Activated CD4-positive, CD25-positive, alpha-beta regulatory T cell treated with anti-CD3 and anti-CD28 coated beads, Interleukin-2, amount 50 U/mL, for 24 hours (primary cell): ENCODE measurements at regions not wholly inside any gene's neighbourhood (a gene's known extent, or its start where the extent isn't known, plus 50 kb on each side); places are given as distances from the start of the nearest gene placed in this dataset.
"Not testable (repeated sequence)": the region's sequence is repeated elsewhere in the genome, so short reads cannot be mapped to it uniquely, and the experiment has no call there.

Experiments used
- ATAC-seq, 2 donors: fragments of 150-1000 bp; cut with Tn5 transposase; one replicate each; pipeline ENCODE4 v1.10.0; 2021; ENCODE audit warnings: mild to moderate bottlenecking in 1 of 2, moderate library complexity in 1 of 2

- ATAC-seq: no peak
Measured at GRCh38 chr3:177885063-177885462, 651.2 kb upstream of the KCNMB2 start.

GRCh38 chr3:177886501-177886900 is 649.7 kb upstream of the KCNMB2 start:
- ATAC-seq: no peak

DNA sequence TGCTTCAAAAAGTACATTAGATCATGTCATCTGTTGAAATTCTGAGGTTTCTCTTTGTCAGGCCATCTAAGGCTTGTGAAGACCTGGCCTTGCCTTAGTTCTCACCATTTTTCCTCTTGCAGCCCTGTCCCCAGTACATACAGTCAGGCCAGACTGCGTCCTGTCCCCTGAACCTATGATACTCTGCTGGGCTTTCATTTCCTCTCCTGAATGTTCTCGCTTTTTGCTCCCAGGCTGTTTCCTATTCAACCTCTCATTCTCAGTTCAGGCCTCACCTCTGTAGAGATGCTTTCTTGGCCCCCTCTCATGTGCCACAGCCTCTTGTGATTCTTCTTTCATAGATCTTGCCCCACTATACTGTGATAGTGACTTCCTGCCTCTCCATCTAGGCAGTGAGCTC is 648.8 kb upstream of the KCNMB2 start:
- no peak for ATAC-seq

GRCh38 chr3:177889161-177889560 is 647.1 kb upstream of the KCNMB2 start:
- no peak for ATAC-seq

GRCh38 chr3:177889652-177890358 is 646.4 kb upstream of the KCNMB2 start:
- no peak for ATAC-seq

DNA sequence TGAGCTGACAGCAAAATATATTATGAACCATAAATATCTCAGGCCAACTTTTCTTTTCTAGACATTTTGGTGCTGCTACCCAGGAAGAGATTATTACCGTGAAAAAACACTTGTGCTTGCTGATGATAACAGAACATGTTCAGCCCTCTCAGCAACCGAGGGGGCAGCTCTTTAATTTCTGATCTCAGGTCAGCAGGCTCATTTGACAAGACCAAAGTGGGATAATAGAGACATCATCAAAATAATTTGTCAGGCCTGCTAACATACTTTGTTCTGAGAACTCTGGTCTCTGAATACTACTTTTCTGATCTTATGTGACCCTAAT is 645.9 kb upstream of the KCNMB2 start:
- no peak for ATAC-seq

GRCh38 chr3:177891569-177891968 is 644.7 kb upstream of the KCNMB2 start:
- not testable (repeated sequence) for ATAC-seq

DNA sequence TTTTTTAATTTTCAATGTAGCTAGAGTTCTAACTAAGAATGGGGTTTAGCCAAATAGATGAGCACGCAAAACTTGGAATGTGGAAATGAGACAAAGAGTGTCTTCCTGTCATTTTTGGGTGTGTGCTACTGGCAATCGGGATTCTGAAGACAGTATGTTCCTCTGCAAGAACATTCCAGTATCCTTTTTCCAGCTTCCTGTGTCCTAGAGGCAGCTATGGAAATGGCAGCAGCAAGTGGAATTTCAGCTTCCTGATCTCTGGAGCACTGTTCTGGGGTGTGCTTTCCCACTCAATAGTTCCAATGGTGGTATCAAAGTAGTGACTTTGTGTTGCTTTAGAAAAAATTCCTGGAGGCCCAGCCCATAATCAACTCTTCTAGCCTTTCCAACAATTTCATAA is 642.9 kb upstream of the KCNMB2 start:
- ATAC-seq: no peak

DNA sequence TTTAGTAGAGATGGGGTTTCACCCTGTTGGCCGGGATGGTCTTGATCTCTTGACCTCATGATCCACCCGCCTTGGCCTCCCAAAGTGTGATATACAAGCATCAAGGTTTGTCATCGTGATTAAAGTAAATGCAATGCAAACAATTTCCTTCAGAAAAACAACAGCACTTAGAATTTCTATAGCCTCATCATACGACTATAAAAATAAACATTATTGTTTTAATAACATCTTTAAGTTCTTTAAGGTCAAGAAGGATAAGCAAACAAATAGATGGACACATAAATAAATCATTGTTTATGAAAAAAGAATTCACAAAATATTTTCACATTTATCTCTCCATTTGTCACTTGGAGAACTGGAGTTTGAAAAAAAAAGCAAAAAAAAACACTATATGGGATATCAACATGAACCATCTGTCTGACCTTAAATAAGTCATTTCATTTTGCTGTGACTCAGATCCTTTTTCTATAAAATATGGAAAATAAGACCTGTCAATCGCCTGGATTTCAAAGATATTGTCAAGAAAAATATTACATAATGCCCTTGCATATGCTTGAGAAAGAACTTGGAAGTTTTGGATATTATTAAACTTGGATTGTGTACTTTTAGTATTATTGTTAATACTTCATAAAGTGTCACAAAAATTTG is 642.0 kb upstream of the KCNMB2 start:
- no peak for ATAC-seq

- no peak for ATAC-seq
Measured at GRCh38 chr3:177898185-177898584, 638.1 kb upstream of the KCNMB2 start.

- no peak for ATAC-seq
Measured at GRCh38 chr3:177899275-177900067, 636.8 kb upstream of the KCNMB2 start.

- ATAC-seq: no peak
Measured at GRCh38 chr3:177902876-177903275, 633.4 kb upstream of the KCNMB2 start.

DNA sequence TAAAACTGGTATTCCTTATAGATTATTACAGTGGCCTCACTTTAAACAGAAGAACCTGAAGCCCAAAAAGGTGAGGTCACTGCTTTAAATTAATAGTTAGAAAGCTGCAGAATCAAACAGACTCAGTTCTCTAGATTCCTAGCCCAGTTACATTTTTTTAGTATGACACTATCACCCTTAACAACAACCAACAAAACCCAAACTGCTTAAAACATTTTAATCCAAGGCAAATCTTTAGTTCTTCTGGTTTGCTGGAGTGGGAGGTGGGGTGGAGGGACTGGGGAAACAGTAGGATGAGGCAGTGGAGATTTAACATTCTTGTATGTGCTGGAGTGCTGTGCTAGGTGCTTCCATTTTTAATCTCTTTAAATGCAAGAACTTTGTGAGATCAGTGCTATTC is 631.6 kb upstream of the KCNMB2 start:
- ATAC-seq: no peak

GRCh38 chr3:177905173-177906125 is 630.8 kb upstream of the KCNMB2 start:
- ATAC-seq: no peak

- ATAC-seq: no peak
Measured at GRCh38 chr3:177906126-177906511, 630.1 kb upstream of the KCNMB2 start.

- no peak for ATAC-seq
Measured at GRCh38 chr3:177906578-177907229, 629.5 kb upstream of the KCNMB2 start.

DNA sequence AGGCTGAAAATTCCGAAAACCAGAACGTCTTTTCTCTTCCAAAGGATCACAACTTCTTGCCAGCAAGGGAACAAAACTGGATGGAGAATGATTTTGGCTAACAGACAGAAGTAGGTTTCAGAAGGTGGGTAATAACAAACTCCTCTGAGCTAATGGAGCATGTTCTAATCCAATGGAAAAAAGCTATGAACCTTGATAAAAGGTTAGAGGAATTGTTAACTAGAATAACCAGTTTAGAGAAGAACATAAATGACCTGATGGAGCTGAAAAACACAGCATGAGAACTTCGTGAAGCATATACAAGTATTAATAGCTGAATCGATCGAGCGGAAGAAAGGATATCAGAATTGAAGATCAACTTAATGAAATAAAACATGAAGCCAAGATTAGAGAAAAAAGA is 626.7 kb upstream of the KCNMB2 start:
- ATAC-seq: not testable (repeated sequence)

DNA sequence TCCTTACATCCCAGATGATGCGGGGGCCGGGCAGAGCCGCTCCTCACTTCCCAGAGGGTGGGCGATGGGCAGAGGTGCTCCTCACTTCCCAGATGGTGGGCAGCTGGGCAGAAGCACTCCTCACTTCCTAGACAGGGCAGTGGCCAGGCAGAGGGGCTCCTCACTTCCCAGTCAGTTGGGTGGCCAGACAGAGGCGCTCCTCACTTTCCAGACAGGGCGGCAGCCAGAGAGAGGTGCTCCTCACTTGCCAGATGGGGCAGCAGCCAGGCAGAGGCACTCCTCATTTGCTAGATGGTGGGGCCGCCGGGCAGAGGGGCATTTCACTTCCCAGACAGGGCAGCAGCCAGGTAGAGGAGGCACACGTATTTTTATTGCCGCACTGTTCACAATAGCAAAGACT is 622.0 kb upstream of the KCNMB2 start:
- no peak for ATAC-seq

GRCh38 chr3:177916461-177916860 is 619.8 kb upstream of the KCNMB2 start:
- no peak for ATAC-seq

GRCh38 chr3:177917234-177917861 is 618.9 kb upstream of the KCNMB2 start:
- ATAC-seq: no peak

GRCh38 chr3:177921153-177921552 is 615.1 kb upstream of the KCNMB2 start:
- no peak for ATAC-seq

DNA sequence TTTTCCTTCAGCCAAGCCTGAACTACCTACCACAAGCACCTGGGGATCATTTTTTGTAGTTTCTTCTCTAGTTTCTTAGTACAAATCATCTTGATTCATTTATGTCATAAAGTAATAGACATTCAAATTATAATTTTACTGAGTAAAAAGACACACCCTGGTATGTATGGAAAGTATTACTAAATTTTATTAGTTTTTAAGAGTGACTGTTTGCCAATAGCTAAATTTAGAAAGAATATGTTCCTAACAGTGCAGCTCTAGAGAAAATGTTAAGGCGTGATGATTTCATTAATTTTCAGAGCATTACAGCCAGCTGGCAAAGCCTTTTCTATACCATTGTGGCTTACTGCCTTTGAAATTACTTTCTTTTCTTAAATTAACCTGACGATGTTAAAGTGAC is 612.0 kb upstream of the KCNMB2 start:
- ATAC-seq: no peak
